RWPE2 (cell line): ENCODE measurements at regions not wholly inside any gene's neighbourhood (a gene's known extent, or its start where the extent isn't known, plus 50 kb on each side); places are given as distances from the start of the nearest gene placed in this dataset.

ENCODE experiments used
- ATAC-seq: fragments of 200-7000 bp; cut with Tn5 transposase; 3 replicates; pipeline ENCODE4 v1.9.1; 2021; ENCODE audit warnings: low read depth
- DNase-seq: peaks from one replicate; pipeline ENCODE4 v3.0.0-alpha.2; 2020; ENCODE audit warnings: low spot score
- H3K27ac ChIP-seq: fragments of 450-650 bp; 2 replicates; pipeline ENCODE4 v1.5.1; 2017; ENCODE audit warnings: mild to moderate bottlenecking; ENCODE audit not compliant: poor library complexity, severe bottlenecking
- H3K27me3 ChIP-seq: fragments of 250-450 bp; sonication (Bioruptor Pico); 2 replicates; pipeline ENCODE4 v1.5.1; 2021; ENCODE audit warnings: mild to moderate bottlenecking, moderate library complexity; ENCODE audit not compliant: insufficient read depth, poor library complexity, severe bottlenecking
- H3K36me3 ChIP-seq: fragments of 250-450 bp; sonication (Bioruptor Pico); 2 replicates; pipeline ENCODE4 v1.5.1; 2020; ENCODE audit warnings: low read depth, mild to moderate bottlenecking, moderate library complexity
- H3K4me1 ChIP-seq: fragments of 250-450 bp; sonication (Bioruptor Pico); 2 replicates; pipeline ENCODE4 v1.5.1; 2021; ENCODE audit warnings: mild to moderate bottlenecking, moderate library complexity; ENCODE audit not compliant: insufficient read depth, poor library complexity, severe bottlenecking
- H3K4me3 ChIP-seq: fragments of 250-450 bp; sonication (Bioruptor Pico); 2 replicates; pipeline ENCODE4 v1.5.1; 2021; ENCODE audit warnings: mild to moderate bottlenecking, moderate library complexity; ENCODE audit not compliant: severe bottlenecking
- H3K9me3 ChIP-seq: fragments of 250-450 bp; sonication (Bioruptor Pico); 2 replicates; pipeline ENCODE4 v1.5.1; 2021; ENCODE audit warnings: mild to moderate bottlenecking, moderate library complexity; ENCODE audit not compliant: severe bottlenecking
- CTCF ChIP-seq: fragments of 450-650 bp; IDR thresholded peaks from one replicate; pipeline ENCODE4 v1.5.1; 2017; ENCODE audit warnings: mild to moderate bottlenecking, moderate library complexity; ENCODE audit not compliant: poor library complexity, severe bottlenecking

DNA sequence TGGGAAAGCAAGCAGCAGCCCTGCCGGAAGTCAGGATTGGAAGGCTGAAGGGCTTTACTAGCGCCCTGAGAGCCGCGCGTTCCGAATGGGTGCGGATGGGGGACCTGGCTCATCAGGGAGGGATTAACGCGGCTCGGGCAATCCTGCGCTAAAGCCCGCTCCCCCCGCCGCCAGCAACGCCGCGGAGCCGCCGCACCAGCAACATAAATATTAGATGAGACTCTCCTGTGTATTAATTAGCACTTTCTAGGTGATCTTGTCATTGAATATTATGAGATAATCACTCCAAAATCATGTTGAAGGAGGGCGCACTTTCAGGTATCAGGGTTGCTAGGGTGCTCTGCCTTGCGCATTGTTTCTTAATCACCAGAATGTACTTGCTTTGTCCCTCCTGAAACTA is 357.2 kb upstream of the FAM241A start:
- TF ChIP-seq CTCF = no peak
- ATAC-seq = no peak
- Histone ChIP-seq H3K27ac (no peak overlapping the region), H3K4me3 (no peak overlapping the region), H3K36me3 (no peaks in the 10 kb centered on the region), H3K27me3 (peaks cover 6% of the 10 kb centered on the region), H3K4me1 (no peaks in the 10 kb centered on the region), H3K9me3 (no peaks in the 10 kb centered on the region)
- no peak for DNase-seq

DNA sequence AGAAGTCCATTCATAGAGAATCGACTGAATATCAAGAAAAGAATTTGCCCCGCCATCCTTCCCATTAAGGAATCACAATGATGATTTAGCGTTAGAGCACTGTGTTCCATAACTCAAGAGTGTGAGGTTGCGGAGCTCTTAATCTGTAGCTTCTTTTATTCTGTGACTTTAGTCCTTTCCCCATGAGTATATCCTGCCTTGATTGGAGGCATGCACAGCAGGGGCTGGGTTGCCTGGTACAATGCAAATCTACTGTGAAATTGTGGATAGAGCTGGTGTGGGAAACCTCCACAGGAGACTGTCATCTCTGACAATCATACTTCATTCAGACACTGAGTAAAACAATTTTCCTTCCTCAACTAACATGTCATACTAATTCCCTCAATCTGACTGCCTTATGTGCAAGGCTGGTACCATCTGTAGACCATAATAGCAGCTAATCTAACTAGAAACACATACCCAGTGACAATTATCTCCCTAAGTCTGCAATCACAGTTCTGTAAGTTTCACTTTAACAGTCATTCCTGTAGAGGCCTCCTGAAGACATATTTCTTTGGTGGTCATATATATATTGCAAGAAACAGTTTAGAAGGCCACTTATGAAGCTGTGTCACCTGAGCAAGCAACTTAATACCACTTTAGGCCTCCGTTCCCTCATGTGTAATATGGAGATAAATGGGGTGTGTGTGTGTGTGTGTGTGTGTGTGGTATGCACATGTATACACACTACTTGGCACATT is 355.2 kb upstream of the FAM241A start:
- TF ChIP-seq CTCF = no peak
- peaks cover 6% of the 10 kb centered on the region for H3K27me3 ChIP-seq
- no peak overlapping the region for H3K27ac ChIP-seq
- H3K36me3 ChIP-seq = no peaks in the 10 kb centered on the region
- DNase-seq (no peak), ATAC-seq (no peak)
- no peaks in the 10 kb centered on the region for H3K4me1 ChIP-seq
- H3K9me3 ChIP-seq = no peaks in the 10 kb centered on the region
- H3K4me3 ChIP-seq = no peak overlapping the region

- Histone ChIP-seq H3K27ac (no peak overlapping the region), H3K4me3 (no peak overlapping the region), H3K9me3 (no peaks in the 10 kb centered on the region), H3K4me1 (no peaks in the 10 kb centered on the region), H3K36me3 (no peaks in the 10 kb centered on the region), H3K27me3 (no peaks in the 10 kb centered on the region)
- ATAC-seq = no peak
- DNase-seq = no peak
- no peak for TF ChIP-seq CTCF
Observed at GRCh38 chr4:111792632-111793031, 352.6 kb upstream of the FAM241A start.

DNA sequence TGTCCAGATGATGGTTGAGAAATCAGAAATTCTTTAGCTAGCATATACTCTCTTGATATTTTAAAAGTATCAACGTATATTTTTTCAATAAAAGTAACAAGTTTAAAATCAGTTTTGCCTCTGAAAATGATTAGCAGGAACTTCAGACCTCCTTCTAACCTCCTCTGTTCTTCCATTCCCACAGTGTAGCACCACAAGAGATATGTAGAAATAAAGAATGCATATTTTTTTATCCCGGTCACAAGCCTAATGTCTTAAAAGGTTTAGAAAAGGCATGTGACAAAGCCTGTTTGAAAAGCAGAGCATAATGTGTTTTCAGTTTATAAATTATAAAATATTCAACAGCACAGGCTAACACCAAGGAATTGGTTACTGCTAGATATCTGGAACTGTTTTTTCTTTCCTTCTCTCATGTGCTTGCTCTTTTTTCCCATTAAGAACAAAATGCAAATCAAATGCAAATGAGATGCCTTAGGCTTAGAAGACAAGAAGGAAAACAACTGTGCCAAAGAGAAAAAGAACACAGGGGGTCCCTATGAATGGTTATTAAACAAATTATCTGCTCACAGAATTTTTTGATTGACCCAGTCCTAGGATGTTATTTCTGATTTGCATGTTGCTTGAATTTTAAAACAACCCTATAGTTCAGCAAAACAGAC is 351.7 kb upstream of the FAM241A start:
- Histone ChIP-seq H3K4me3 (no peak overlapping the region), H3K27me3 (no peaks in the 10 kb centered on the region), H3K27ac (no peak overlapping the region), H3K9me3 (no peaks in the 10 kb centered on the region), H3K36me3 (no peaks in the 10 kb centered on the region), H3K4me1 (no peaks in the 10 kb centered on the region)
- no peak for TF ChIP-seq CTCF
- ATAC-seq = no peak
- DNase-seq = no peak
